ENCODE measurements at regions not wholly inside any gene's neighbourhood (a gene's known extent, or its start where the extent isn't known, plus 50 kb on each side); places are given as distances from the start of the nearest gene placed in this dataset.

GRCh38 chr2:14387332-14387731 lies 245.2 kb upstream of the LRATD1 start:
- H3K27me3 Mint-ChIP-seq, result no peaks in the 10 kb centered on the region
- no peaks in the 10 kb centered on the region for H3K4me1 Mint-ChIP-seq (ENCODE audit: low read depth)
- POLR2A ChIA-PET, result no interaction called here
- no peak overlapping the region for H3K4me3 Mint-ChIP-seq
- no peaks in the 10 kb centered on the region for H3K36me3 Mint-ChIP-seq
- CTCF ChIA-PET, result no interaction called here
- peaks cover 2% of the 10 kb centered on the region for H3K9me3 Mint-ChIP-seq
- intact Hi-C loops (cut with micrococcal nuclease), result no loop called here
- no peak for DNase-seq
- H3K27ac Mint-ChIP-seq, result no peak overlapping the region

GRCh38 chr2:14388724-14389123 lies 243.8 kb upstream of the LRATD1 start:
- intact Hi-C loops (cut with micrococcal nuclease), result no loop called here
- peaks cover 2% of the 10 kb centered on the region for H3K9me3 Mint-ChIP-seq

GRCh38 chr2:14396533-14397083 lies 235.9 kb upstream of the LRATD1 start:
- H3K9me3 Mint-ChIP-seq, result peaks cover 2% of the 10 kb centered on the region
- H3K36me3 Mint-ChIP-seq, result no peaks in the 10 kb centered on the region
- intact Hi-C loops (cut with micrococcal nuclease), result no loop called here
- H3K27me3 Mint-ChIP-seq, result no peaks in the 10 kb centered on the region
- ChIA-PET POLR2A (no interaction called here), CTCF (no interaction called here)
- H3K27ac Mint-ChIP-seq, result no peak overlapping the region
- no peak overlapping the region for H3K4me3 Mint-ChIP-seq
- H3K4me1 Mint-ChIP-seq (ENCODE audit: low read depth), result no peaks in the 10 kb centered on the region
- DNase-seq, result no peak

More at GRCh38 chr2:14388724-14389123, 243.8 kb upstream of the LRATD1 start:
- Mint-ChIP-seq H3K36me3 (no peaks in the 10 kb centered on the region), H3K4me1 (ENCODE audit: low read depth) (no peaks in the 10 kb centered on the region), H3K27ac (no peak overlapping the region), H3K4me3 (no peak overlapping the region), H3K27me3 (no peaks in the 10 kb centered on the region)
- ChIA-PET CTCF (no interaction called here), POLR2A (no interaction called here)
- DNase-seq, result no peak

DNA sequence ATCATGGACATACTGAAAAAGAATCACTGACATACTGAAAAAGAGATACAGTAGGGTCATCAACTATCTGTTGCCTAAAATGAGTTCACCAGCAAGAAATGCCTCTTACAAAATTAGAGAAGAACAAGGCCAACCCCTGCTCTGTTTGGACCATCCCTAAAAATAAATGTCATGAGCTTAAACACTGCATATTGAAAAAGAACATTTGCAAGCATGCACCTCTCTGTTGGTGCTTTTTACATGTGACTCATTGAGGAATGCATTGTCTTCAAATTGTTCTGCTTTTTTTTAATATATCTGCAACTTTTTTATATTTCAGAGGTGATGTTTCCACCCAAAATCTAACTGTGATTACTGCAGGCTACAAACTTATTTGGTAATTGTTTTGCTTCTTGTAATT lies 233.9 kb upstream of the LRATD1 start:
- CTCF ChIA-PET, result no interaction called here
- Mint-ChIP-seq H3K36me3 (no peaks in the 10 kb centered on the region), H3K4me1 (ENCODE audit: low read depth) (no peaks in the 10 kb centered on the region), H3K27me3 (no peaks in the 10 kb centered on the region), H3K4me3 (no peak overlapping the region), H3K27ac (no peak overlapping the region), H3K9me3 (peaks cover 2% of the 10 kb centered on the region)
- intact Hi-C loops (cut with micrococcal nuclease), result no loop called here
- no peak for DNase-seq
- POLR2A ChIA-PET, result no interaction called here

GRCh38 chr2:14401873-14402272 lies 230.6 kb upstream of the LRATD1 start:
- intact Hi-C loops (cut with micrococcal nuclease), result no loop called here
- CTCF ChIA-PET, result no interaction called here
- H3K9me3 Mint-ChIP-seq, result peaks cover 2% of the 10 kb centered on the region
- POLR2A ChIA-PET, result no interaction called here
- no peak overlapping the region for H3K27ac Mint-ChIP-seq
- H3K27me3 Mint-ChIP-seq, result no peaks in the 10 kb centered on the region
- no peaks in the 10 kb centered on the region for H3K4me1 Mint-ChIP-seq (ENCODE audit: low read depth)
- H3K4me3 Mint-ChIP-seq, result no peak overlapping the region
- H3K36me3 Mint-ChIP-seq, result no peaks in the 10 kb centered on the region
- no peak for DNase-seq

- no peak overlapping the region for H3K27ac Mint-ChIP-seq
- H3K36me3 Mint-ChIP-seq, result no peaks in the 10 kb centered on the region
- no peaks in the 10 kb centered on the region for H3K27me3 Mint-ChIP-seq
- intact Hi-C loops (cut with micrococcal nuclease), result no loop called here
- H3K4me1 Mint-ChIP-seq (ENCODE audit: low read depth), result no peaks in the 10 kb centered on the region
- peaks cover 17% of the 10 kb centered on the region for H3K9me3 Mint-ChIP-seq
- no peak overlapping the region for H3K4me3 Mint-ChIP-seq
- ChIA-PET POLR2A (no interaction called here), CTCF (no interaction called here)
- no peak for DNase-seq
These were observed 223.8 kb upstream of the LRATD1 start for GRCh38 chr2:14408695-14409094.

GRCh38 chr2:14417551-14417950 lies 215.0 kb upstream of the LRATD1 start:
- intact Hi-C loops (cut with micrococcal nuclease), result no loop called here
- ChIA-PET CTCF (no interaction called here), POLR2A (no interaction called here)
- no peak for DNase-seq
- Mint-ChIP-seq H3K27me3 (no peaks in the 10 kb centered on the region), H3K4me3 (no peak overlapping the region), H3K27ac (no peak overlapping the region), H3K4me1 (ENCODE audit: low read depth) (no peaks in the 10 kb centered on the region), H3K9me3 (peaks cover 19% of the 10 kb centered on the region), H3K36me3 (no peaks in the 10 kb centered on the region)

- Mint-ChIP-seq H3K27me3 (no peaks in the 10 kb centered on the region), H3K4me3 (no peak overlapping the region), H3K36me3 (no peaks in the 10 kb centered on the region), H3K27ac (no peak overlapping the region), H3K4me1 (ENCODE audit: low read depth) (no peaks in the 10 kb centered on the region), H3K9me3 (peaks cover 13% of the 10 kb centered on the region)
- DNase-seq, result no peak
- intact Hi-C loops (cut with micrococcal nuclease), result no loop called here
- ChIA-PET POLR2A (no interaction called here), CTCF (no interaction called here)
These were observed 214.4 kb upstream of the LRATD1 start for GRCh38 chr2:14418115-14418514.

GRCh38 chr2:14420851-14421250 lies 211.7 kb upstream of the LRATD1 start:
- intact Hi-C loops (cut with micrococcal nuclease), result no loop called here
- POLR2A ChIA-PET, result no interaction called here
- H3K4me1 Mint-ChIP-seq (ENCODE audit: low read depth), result no peaks in the 10 kb centered on the region
- no peak overlapping the region for H3K27ac Mint-ChIP-seq
- H3K27me3 Mint-ChIP-seq, result no peaks in the 10 kb centered on the region
- no peak overlapping the region for H3K4me3 Mint-ChIP-seq
- peaks cover 8% of the 10 kb centered on the region for H3K9me3 Mint-ChIP-seq
- CTCF ChIA-PET, result no interaction called here
- no peaks in the 10 kb centered on the region for H3K36me3 Mint-ChIP-seq
- no peak for DNase-seq

- Mint-ChIP-seq H3K4me1 (ENCODE audit: low read depth) (no peaks in the 10 kb centered on the region), H3K27me3 (no peaks in the 10 kb centered on the region), H3K9me3 (peaks cover 4% of the 10 kb centered on the region), H3K36me3 (no peaks in the 10 kb centered on the region), H3K27ac (no peak overlapping the region), H3K4me3 (no peak overlapping the region)
- DNase-seq, result no peak
- ChIA-PET CTCF (no interaction called here), POLR2A (no interaction called here)
- intact Hi-C loops (cut with micrococcal nuclease), result no loop called here
These were observed 210.1 kb upstream of the LRATD1 start for GRCh38 chr2:14422426-14422825.

DNA sequence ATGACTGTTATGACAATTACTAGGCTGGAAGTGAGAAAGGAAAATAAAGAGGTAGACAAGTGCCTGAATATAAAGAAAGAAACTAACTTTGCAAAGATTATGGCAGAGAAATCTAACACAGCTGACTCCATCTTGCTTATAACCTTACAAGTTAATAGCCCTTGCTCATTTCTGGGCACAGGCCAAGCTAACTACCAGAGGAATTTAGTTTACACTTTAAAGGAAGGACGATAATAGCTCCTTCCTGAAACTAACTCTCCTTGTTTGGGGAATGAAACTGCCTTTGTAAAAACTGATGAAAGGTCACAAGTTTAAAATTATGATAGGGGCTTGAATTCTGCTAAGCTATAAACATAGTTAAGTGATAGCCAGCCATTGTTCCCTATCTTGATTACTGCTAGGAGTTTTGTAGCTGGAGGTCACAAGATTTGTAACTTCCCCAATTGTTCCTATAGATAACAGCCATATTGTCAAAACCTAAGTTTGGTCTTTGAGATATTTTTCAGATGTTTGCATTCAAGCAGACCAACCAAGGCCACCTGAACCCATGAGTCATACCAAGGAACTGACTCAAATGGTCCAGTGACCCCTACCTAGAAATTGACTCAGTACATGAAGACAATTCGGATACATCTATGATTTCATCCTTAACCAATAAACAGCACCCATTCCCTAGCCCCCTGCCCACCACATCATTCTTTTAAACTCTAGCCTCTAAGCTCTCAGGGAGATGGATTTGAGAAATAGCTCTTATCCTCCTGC lies 209.2 kb upstream of the LRATD1 start:
- intact Hi-C loops (cut with micrococcal nuclease), result no loop called here
- POLR2A ChIA-PET, result no interaction called here
- Mint-ChIP-seq H3K27ac (no peak overlapping the region), H3K4me1 (ENCODE audit: low read depth) (no peaks in the 10 kb centered on the region), H3K9me3 (peaks cover 3% of the 10 kb centered on the region), H3K4me3 (no peak overlapping the region), H3K27me3 (no peaks in the 10 kb centered on the region), H3K36me3 (no peaks in the 10 kb centered on the region)
- CTCF ChIA-PET, result no interaction called here
- no peak for DNase-seq

DNA sequence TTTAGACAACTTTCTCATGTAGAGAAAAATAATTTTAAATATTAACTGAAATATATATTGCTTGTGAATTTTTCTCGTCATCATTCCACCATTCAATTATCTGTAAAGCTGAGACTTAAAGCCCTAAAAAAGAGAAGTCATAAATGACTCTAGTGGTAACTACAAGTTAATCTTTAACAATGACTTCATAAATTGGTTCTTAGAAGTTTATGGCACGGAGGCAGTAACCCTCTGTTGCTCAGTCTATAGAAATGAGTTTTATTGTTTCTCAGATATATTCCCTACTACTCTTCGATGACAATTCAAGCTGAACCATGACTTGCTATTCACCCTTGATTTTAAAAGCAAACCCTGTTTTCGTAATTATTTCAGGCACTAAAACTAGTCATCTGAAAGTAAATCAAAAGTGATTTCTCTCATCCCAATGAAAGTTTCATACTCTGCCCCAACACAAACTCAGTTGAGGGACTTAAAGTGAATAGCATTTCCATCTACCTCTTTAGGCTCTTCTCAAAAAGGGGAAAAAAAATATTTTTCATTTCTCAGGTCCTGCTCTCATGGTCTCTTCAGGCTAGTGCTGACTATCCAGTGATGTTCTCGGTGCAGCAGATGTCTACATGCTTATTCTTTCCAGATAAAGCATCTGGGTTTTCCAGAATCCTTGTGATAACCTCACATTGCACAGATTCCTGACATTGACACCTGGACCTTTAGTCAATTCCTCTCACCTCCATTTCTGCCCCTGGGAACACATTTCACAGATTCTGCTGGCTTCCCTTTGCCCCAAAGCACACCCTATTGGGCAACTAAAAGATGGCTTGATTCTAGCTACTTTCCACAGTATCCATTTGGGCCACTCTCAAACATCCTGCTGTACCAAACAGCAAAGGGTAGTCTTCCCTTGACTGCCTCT lies 207.8 kb upstream of the LRATD1 start:
- no peaks in the 10 kb centered on the region for H3K27me3 Mint-ChIP-seq
- H3K4me3 Mint-ChIP-seq, result no peak overlapping the region
- no peaks in the 10 kb centered on the region for H3K36me3 Mint-ChIP-seq
- ChIA-PET POLR2A (no interaction called here), CTCF (no interaction called here)
- intact Hi-C loops (cut with micrococcal nuclease), result no loop called here
- no peak overlapping the region for H3K27ac Mint-ChIP-seq
- H3K9me3 Mint-ChIP-seq, result peaks cover 3% of the 10 kb centered on the region
- no peaks in the 10 kb centered on the region for H3K4me1 Mint-ChIP-seq (ENCODE audit: low read depth)
- DNase-seq, result no peak

DNA sequence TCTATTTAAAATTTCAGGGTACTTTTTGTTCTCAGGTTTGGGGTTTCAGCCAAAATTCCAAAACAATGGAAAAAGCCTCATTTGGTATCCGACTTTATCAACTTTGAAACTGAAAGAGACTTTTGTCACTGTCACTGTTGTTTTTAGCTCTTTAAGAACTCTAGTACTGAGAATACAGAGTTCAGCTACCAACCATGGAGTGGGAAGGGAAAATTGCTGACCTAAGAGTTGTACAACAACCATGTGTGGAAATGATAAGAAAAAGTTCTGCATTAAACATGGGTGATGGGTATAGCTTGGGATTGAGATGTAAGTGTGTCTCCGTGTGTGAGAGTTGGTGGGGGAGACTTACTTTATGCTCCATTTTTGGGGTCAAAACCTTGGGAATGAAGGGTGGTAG lies 206.6 kb upstream of the LRATD1 start:
- no peak overlapping the region for H3K27ac Mint-ChIP-seq
- DNase-seq, result no peak
- H3K36me3 Mint-ChIP-seq, result no peaks in the 10 kb centered on the region
- ChIA-PET POLR2A (no interaction called here), CTCF (no interaction called here)
- no peaks in the 10 kb centered on the region for H3K27me3 Mint-ChIP-seq
- intact Hi-C loops (cut with micrococcal nuclease), result no loop called here
- peaks cover 5% of the 10 kb centered on the region for H3K9me3 Mint-ChIP-seq
- H3K4me3 Mint-ChIP-seq, result no peak overlapping the region
- no peaks in the 10 kb centered on the region for H3K4me1 Mint-ChIP-seq (ENCODE audit: low read depth)

Measured in activated CD4-positive, alpha-beta memory T cell treated with anti-CD3 and anti-CD28 coated beads for 36 hours (primary cell).